HL-60 (cell line): ENCODE measurements at regions not wholly inside any gene's neighbourhood (a gene's known extent, or its start where the extent isn't known, plus 50 kb on each side); places are given as distances from the start of the nearest gene placed in this dataset.

ENCODE experiments used
- DNase-seq, 2 experiments: peaks; one replicate each; pipeline ENCODE4 v3.0.0-alpha.2; 2010 to 2020; ENCODE audit warnings: low read depth in 1 of 2, low spot score in 1 of 2
- H3K27ac ChIP-seq: fragments of 250-450 bp; sonication (Bioruptor Pico); replicated peaks from 2 replicates; pipeline ENCODE4 v1.5.1; 2020; ENCODE audit warnings: mild to moderate bottlenecking, moderate library complexity
- H3K27me3 ChIP-seq: fragments of 250-450 bp; sonication (Bioruptor Pico); 2 replicates; pipeline ENCODE4 v1.5.1; 2021; ENCODE audit warnings: mild to moderate bottlenecking, moderate library complexity; ENCODE audit not compliant: insufficient read depth, poor library complexity, severe bottlenecking
- H3K4me3 ChIP-seq: replicated peaks from 2 replicates; pipeline ENCODE4 v1.5.1; 2011; ENCODE audit warnings: mild to moderate bottlenecking, control low read depth, low read length; ENCODE audit not compliant: insufficient read depth
- CTCF ChIP-seq: IDR thresholded peaks from one replicate; pipeline ENCODE4 v1.5.1; 2011; ENCODE audit warnings: low read length, control low read depth, inconsistent platforms; ENCODE audit not compliant: insufficient read depth
- GABPA ChIP-seq: IDR thresholded peaks from 2 replicates; pipeline ENCODE4 v1.6.1; 2012; ENCODE audit warnings: low read depth
- POLR2AphosphoS5 ChIP-seq: IDR thresholded peaks from 2 replicates; pipeline ENCODE4 v1.6.1; 2012; ENCODE audit warnings: low read depth
- REST ChIP-seq: IDR thresholded peaks from 2 replicates; pipeline ENCODE4 v1.6.1; 2012; ENCODE audit warnings: low read depth; ENCODE audit not compliant: insufficient replicate concordance
- SPI1 ChIP-seq: IDR thresholded peaks from 2 replicates; pipeline ENCODE4 v1.6.1; 2012; ENCODE audit warnings: low read depth, mild to moderate bottlenecking, borderline replicate concordance

- Histone ChIP-seq H3K27ac (no peak overlapping the region), H3K4me3 (no peak overlapping the region), H3K27me3 (no peaks in the 10 kb centered on the region)
- no peak for TF ChIP-seq CTCF
- no peak for DNase-seq
These were observed 79.9 kb upstream of the PLPPR5 start for GRCh38 chr1:99084562-99084961.

- Histone ChIP-seq H3K27ac (no peak overlapping the region), H3K4me3 (no peak overlapping the region), H3K27me3 (no peaks in the 10 kb centered on the region)
- TF ChIP-seq CTCF, result no peak
- no peak for TF ChIP-seq SPI1
- no peak for TF ChIP-seq POLR2AphosphoS5
- no peak for TF ChIP-seq REST
- TF ChIP-seq GABPA, result no peak
- no peak for DNase-seq
These were observed 81.4 kb upstream of the PLPPR5 start for GRCh38 chr1:99086057-99086456.

GRCh38 chr1:99098589-99098988, 93.9 kb upstream of the PLPPR5 start:
- Histone ChIP-seq H3K4me3 (no peak overlapping the region), H3K27me3 (no peaks in the 10 kb centered on the region), H3K27ac (no peak overlapping the region)
- DNase-seq, result no peak
- no peak for TF ChIP-seq CTCF
- no peak for TF ChIP-seq GABPA

GRCh38 chr1:99106274-99106673, 101.6 kb upstream of the PLPPR5 start:
- no peak overlapping the region for H3K27ac ChIP-seq
- H3K4me3 ChIP-seq, result no peak overlapping the region
- TF ChIP-seq CTCF (no peak), POLR2AphosphoS5 (no peak), SPI1 (no peak), GABPA (no peak), REST (no peak)
- DNase-seq, result no peak
- H3K27me3 ChIP-seq, result no peaks in the 10 kb centered on the region
